Ecto neural progenitor cell (in vitro differentiated cells): ENCODE measurements at regions not wholly inside any gene's neighbourhood (a gene's known extent, or its start where the extent isn't known, plus 50 kb on each side); places are given as distances from the start of the nearest gene placed in this dataset.

Source experiments
- DNase-seq: peaks from one replicate; pipeline ENCODE4 v3.0.0-alpha.2; 2018; ENCODE audit warnings: low spot score

GRCh38 chr1:235025422-235025984 is 103.1 kb downstream of the TOMM20 start:
- no peak for DNase-seq

DNA sequence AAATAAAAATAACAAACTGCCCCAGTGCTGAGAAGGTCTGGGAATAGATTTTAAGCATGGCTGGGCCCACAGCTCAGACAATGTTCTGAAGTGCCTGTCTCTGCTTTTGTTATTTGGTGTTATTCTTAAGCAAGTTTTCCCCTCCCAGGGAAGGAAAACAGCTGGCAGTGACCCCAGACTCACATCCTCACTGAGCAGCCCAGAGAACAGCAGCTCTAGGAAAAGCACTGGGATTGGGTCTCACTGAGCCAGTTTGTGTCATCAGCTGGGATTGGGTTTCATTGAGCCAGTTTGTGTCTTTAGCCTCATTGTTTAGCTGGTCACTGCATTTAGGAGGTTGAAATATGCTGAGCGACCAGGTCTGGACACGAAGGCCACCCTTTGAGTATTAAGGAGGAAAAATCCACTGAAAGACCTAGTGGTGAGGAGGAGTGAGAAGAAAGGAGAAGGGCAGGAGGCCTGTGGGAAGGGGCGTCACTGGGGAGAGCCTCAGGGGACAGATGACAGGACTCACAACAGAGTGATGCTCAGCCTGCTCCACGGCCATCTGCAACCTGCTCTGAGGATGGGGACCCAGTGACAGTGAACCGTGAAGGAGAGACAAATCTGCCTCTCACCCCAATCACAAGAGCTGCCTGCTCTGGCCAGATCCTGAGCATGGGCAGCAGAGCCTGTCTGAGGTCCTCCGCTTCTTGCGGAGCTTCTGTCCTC is 103.8 kb downstream of the TOMM20 start:
- no peak for DNase-seq

DNA sequence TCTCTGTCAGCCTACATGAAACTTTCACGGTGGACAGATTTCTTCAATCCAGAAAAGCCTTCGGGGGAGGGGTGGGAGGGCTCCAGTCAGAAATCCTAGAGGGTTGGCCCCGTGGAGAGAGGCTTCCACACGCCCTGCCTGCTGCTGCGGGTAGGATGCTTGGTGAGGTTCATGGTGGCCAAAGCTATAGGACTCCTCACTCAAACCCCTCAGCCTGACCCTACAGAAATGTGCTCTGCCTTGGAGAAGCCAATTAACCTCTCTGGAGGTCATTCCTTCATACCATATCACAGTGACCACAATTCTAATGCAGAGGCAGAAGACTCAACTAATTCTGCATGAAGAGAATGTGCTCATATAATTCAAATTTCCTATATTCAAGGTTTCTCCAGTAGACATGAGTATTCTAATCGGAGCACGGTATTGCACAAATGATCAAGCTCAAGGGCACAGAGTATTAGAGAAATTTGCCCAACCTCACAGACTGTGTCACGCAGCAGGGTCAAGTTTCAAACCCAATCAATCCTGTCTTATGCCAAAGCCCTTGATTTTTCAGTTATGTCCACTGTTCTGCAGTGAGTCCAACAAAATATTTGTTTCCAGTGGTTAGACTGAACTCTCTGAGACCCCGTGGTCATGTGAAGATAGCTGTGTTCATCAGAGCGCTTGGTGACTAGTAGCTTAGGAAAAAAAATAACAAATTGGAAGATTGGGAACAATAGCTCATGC is 104.8 kb downstream of the TOMM20 start:
- DNase-seq: no peak

- DNase-seq: no peak
Observed at GRCh38 chr1:235022981-235023710, 105.5 kb downstream of the TOMM20 start.

DNA sequence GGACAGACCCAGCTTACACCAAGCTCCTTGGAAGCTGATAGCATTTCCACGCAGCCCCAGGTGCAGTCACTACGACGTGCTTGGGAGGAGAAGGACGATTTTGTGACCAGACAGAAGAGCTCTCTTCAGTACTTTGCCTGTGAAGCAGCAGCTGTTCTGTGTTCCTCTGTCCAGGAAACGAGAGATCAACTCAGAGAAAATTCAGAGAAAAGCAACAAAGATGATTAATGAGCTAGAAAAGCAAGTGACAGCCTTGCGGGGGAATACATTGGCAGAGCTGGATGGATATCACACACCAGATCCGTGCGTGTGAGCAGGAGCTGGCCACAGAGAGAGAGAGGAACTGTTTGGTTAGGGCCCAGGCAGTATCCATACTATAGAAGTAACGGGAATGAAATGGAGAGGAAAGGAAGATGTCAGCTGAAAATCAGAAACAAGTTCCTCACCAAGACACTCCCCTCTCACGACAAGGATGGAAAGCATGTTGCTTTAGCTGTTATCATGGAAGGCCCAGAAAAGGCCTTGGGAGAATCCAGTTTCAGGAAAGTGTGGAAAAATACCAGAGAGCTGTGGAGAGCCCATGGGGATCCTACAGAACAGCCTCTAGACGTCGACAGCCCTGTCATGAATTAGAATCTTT is 106.2 kb downstream of the TOMM20 start:
- no peak for DNase-seq

- DNase-seq: no peak
Observed at GRCh38 chr1:235021815-235022214, 106.8 kb downstream of the TOMM20 start.

DNA sequence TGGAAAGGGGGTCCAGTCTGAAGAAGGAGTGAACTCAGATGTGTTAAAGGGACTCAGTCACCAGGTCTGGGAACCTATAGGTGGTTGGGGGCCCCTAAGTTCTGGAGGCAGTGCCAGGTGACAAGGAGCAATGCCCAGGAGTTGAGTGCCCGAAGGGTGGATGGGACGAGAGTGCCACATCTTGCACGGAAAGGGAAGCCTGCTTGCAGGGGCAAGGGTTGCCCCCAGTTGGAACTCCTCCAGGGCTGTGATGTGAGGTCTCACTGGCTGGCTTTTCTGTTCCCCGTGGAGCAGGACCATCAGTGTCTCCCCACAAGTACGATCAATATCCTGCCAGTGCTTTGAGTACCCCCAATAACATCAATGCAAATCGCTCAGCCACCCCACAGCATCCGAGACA is 107.3 kb downstream of the TOMM20 start:
- no peak for DNase-seq

DNA sequence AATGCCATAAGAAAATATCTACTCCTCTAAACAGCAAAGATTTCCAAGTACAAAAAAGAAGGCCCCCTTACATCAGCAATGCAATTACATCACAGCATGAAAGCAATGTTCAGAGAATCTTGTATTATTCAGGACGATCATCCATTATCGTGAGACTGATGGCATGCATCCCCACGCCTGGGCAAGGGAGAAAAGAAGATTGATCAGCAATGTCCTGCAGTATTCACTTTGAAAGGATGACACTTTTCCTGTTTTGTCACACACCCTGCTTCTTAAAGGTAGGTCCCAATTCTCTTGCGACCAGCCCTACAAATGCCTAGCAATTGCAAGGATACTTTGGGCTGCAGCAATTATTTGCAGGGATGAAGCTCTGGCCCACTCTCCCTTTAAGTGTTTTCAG is 108.7 kb downstream of the TOMM20 start:
- no peak for DNase-seq

DNA sequence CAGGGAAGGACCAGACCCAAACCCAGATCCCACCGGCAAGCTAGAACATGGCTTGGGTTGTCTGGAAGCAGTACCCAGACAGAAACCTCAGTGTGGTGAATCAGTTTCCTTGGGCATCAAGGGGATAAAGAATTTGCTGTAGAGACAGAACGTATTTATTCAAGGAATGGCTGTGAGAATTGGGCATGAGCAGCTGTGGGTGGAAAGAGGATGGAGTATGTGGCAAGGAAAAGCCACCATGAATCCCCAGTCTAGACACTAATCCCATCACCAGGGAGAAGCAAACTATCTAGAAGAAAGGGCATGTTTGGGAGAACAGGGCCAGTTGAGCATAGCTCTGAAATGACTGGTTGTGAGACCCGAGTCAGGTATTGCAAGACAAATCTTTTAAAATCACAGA is 109.2 kb downstream of the TOMM20 start:
- no peak for DNase-seq

- DNase-seq: no peak
Observed at GRCh38 chr1:235018720-235019444, 109.8 kb downstream of the TOMM20 start.

DNA sequence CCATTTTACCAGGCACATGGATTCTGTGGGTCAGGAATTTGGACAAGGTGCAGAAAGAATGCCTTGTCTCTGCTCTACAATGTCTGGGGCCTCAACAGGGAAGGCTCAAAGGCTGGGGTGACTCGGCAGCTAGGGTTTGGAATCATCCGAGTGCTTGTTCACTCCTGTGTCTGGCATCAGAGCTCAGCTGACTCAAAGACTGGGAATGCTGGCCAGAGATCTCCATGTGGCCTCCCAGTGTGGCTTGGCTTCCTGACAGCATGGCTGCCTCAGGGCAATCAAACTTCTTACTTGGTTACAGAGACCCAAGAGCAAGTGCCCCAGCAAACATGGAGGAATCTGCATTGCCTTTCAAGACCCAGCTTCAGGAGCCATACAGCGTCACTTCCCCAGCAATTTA is 110.5 kb downstream of the TOMM20 start:
- DNase-seq: no peak

GRCh38 chr1:235017719-235018118 is 110.9 kb downstream of the TOMM20 start:
- no peak for DNase-seq

GRCh38 chr1:235017191-235017590 is 111.4 kb downstream of the TOMM20 start:
- DNase-seq: no peak

DNA sequence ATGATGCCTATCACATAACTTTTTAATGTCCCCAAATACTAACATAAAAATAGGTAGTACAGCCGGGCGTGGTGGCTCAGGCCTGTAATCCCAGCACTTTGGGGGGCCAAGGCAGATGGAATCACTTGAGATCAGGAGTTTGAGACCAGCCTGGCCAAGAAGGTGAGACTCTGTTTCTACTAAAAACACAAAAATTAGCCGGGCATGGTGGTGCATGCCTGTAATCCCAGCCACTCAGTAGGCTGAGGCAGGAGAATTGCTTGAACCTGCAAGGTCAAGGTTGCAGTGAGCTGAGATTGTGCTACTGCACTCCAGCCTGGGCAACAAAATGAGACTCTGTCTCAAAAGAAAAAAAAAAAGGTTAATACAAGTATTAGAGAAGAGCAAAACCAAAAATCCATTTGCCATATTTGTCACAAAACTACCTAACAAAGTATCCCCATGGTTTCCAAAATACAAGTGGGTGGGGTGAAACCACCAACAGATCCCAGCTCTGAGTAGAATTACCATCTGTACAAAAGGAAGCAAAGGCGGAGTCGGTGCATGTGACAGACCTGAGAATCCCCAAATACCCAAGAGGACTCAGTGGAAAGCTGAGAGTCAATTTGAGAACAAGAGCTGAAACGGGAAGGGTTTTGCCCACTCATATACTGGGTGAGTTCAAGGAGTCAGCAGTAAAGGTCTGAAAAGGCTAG is 113.2 kb downstream of the TOMM20 start:
- DNase-seq: no peak

DNA sequence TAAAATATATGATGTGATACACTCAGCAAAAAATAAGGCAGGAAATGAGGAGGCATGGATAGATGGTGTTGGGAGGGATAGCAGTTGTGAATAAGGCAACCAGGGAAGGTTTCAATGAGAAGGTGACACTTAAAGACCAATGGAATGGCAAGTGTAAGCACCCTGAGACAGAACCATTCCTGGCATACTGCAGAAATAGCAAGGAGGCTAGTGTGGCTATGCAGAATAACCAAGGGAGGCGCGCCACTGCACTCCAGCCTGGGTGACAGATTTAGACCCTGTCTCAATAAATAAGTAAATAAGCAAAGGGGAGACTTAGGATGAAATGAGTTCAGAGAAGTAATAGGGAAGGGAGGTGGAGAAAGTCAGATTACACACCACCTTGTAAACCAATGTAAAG is 113.9 kb downstream of the TOMM20 start:
- no peak for DNase-seq

DNA sequence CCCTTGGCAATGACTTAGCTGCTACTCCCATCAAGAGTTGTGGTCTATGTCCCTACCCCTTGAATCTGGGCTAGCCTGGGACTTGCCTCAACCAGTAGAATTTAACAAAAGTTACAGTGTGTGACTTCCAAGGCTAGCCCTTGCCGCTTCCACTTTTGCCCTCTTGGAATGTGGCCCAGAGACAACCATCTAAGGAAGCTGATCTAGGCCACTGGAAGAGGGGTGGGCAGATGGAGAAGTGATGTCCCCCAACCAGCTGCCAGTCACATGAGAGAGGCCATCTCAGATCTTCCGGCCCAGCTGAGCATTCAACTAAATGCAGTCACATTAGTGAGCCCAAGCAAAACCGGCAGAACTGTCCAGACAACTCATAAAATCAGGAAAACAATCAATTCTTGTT is 115.1 kb downstream of the TOMM20 start:
- DNase-seq: no peak

DNA sequence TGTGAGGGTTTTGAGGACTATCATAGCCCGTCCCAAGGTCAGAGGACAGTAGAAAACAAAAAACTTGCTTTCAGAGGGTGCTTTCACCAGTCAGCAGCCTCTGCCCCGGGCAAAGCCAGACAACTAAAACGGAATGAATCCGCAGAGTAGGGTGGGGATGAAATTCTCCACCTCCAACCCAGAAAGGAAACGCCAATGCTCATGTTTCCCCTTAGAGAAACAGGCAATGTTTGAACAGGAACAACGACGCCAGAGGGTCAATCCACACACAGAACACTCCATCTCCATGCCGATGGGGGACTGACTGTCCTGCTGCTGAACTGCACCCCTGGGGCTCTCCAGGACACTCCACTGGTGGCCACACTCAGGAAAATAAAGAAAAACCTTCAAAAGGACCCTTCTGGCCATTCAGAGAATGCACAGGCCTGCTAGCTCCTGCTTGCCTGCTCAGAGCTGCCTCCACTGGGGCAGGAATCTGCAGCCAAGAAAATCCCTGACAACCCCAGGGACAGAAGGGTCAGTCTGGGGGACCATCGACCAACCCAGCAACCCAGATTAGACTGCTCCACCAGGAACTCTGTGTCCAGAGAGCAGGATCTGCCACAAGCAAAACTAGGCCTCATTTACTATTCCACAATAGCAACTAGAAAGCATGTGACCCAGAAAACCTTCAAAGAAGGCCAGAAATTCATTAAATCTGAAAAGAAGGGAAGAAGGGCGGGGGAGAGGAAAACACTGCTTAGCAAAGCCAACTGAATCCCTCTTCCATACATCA is 116.0 kb downstream of the TOMM20 start:
- DNase-seq: no peak

- DNase-seq: no peak
Observed at GRCh38 chr1:235011599-235012435, 116.8 kb downstream of the TOMM20 start.

GRCh38 chr1:235011064-235011598 is 117.5 kb downstream of the TOMM20 start:
- no peak for DNase-seq
